MV-4-11 (cell line): ENCODE measurements at regions not wholly inside any gene's neighbourhood (a gene's known extent, or its start where the extent isn't known, plus 50 kb on each side); places are given as distances from the start of the nearest gene placed in this dataset.
A peak's percentile ranks its signal among the peaks of the same experiment; 100 is the strongest.

Experiments
- DNase-seq: peaks from one replicate; lab custom pipeline; 2025; lab: John Stamatoyannopoulos, UW

DNA sequence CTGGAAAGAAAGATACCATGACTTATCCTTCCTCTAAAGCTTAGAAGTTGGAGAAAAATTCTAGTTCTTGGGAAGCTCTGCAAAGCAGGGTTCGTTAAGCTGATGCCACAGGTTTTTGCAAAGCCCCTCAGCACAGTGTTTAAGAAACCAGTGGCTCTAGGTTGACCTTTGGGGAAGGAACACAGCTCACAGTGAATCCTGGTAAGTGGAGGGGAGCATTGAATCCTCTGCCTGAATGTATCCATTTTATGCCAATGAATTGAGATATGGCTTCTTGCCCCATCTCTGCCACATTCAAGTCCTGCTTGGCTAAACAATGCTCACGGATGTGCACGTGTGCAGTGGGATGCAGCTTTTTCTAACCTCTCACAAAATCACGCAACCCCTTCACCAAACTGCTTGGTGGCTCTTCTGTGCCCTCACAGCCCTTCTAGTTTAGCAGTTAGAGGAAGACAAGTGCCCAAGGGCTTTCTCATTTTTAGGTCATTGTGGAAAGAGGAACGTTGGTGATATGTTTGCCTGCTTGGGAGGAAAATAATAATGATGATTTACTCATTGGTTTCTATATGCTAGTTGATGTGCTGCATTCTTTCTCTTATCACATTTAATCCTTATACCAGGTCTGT, 111.3 kb downstream of the DAD1 start:
- DNase-seq: peak; percentile 45

DNA sequence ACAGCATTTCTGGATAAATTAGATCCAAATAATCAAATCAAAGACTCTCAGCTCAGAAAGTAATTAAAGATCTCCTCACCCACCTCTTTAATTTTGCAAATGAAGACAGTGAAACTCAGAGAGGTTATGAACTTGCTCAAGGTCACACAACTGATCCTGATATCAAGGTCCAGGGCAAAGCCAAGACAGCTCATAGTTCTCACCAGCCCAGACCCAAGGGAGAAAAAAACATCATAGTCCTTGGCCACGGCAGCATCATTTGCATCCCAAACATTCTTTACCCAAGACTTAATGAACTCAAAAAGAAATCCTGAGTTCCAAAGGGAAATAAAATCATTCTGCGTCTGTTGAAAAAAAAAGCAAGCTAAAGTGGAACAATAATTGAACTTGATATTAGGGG, 112.1 kb downstream of the DAD1 start:
- DNase-seq: no peak

GRCh38 chr14:22476005-22476751, 112.8 kb downstream of the DAD1 start:
- no peak for DNase-seq

GRCh38 chr14:22475381-22475780, 113.6 kb downstream of the DAD1 start:
- DNase-seq: no peak

DNA sequence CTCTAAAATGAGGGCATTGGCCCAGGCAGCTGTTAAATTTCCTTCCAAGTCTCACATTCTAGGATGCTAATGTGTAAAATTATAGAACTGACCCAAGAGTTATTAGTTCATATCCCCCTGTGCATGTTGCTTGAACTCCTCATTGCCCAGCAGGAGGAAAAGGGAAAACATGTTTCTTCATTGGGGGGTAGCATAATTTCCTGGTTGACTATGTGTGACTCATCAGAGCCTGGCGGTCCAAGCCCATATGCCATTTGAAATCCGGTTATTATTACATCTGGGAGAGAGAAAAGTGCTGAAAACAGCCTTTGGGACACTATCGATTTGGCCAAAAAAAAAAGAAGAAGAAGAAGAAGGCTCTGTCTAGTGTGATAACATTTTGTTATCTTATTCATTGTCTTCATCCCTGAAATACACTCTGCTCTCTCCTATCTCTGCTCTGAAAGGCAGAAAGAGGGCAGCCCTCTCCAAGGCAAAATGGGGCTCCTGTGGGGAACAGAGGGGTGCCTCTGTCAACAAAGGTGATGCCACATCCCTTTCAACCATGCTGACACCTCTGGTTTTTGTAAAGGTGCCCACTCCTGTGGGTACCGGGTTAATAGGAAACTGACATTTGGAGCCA, 114.2 kb downstream of the DAD1 start:
- peak; percentile 10 for DNase-seq

DNA sequence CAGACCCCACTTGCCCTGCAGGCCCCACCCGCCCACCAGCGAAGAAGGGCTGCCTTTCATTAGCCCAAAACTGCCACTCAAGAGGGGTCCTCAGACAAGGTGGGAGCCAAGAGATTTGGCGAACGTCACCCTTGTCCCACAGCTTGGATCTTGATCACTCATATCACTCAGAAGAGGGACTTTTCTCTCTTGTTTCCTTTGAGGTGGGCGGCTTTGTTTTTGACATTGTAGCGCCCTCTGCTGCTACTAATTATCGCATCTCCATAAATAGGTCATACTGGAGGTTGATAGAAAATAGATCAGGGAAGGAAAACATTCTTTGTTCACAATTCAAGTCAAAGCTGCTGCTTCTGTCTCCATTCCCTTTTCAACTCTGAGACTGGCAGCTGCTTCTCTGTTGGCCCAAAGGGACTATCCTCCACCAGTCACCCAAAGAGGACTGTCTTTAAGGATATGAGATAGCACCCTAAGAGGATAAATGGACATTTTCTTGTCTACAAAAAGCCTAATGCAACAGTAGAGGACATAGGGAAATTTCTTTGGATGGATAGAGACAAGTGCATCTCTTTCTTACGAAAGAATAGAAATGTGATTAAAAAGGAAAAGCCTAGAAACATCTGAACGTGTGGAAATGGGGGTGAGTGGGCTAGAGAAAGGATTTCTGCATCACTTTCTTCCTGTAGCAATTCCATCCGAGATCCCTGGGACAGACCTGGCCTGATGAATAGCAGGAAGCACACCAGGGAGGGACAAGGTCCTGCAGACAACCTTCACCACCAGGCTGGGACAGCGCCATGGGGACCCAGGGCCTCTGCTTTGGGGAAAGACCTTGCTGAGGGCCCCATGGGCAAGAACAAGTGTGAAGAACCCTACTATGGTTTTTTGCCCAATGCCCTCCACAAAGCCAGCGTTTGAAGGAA, 115.8 kb downstream of the DAD1 start:
- peak; percentile 67 for DNase-seq

GRCh38 chr14:22472466-22472865, 116.6 kb downstream of the DAD1 start:
- DNase-seq: no peak

GRCh38 chr14:22471545-22472121, 117.4 kb downstream of the DAD1 start:
- DNase-seq: peak; percentile 72

DNA sequence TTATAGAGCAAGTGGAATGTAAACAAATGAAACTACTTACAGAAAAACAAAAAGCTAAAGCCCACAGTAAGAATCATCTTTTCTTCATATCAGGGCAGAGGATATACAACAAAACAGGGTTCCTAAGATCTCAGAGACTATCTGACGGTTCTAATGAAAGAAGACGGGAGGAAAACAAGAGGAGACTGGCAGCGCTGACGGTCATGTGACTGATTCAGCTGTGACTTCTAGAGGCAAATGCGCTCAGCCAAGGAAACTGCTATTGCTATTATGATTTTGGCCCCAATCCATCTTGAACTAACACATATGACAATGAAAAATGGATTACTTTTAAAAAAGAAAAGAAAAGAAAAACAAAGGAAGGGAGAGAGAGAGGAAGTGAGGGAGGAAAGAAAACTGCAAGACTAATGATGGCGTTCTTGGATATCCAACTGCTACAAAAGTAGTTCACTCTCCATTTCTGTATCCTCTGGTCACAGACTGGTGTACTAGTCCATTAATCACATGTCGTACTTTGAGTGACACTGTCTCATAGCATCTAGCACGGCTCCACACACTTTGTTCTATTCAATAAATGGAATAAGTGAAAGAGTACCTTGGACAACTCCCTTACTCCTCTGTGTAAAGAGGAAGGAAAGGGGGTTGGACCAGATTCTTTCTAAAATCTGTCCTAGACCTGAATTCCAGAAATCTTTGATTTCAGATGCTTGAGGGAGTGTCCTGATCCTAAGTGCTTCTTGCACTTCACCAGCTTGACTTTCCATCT, 119.3 kb downstream of the DAD1 start:
- peak; percentile 5 for DNase-seq

- DNase-seq: no peak
Measured at GRCh38 chr14:22468830-22469229, 120.2 kb downstream of the DAD1 start.

DNA sequence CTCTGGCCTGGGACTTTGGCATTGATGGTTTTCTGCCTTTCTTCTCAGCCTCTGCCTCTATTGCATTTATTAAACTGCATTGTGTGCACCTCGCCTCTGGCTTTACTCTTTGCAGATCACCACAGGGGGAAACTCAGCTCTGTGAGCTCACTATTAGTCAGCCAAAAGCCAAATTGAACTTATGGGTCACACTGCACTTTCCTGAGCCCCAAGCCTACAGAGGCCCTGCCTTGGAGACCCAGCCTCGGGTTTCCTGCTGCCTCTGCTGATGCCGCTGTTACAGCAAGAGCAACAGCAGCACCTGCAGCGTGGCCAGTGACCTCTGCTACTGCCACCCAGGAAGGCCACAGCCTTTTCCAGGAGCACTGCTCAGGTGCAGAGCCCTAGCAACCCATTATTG, 122.5 kb downstream of the DAD1 start:
- DNase-seq: no peak

DNA sequence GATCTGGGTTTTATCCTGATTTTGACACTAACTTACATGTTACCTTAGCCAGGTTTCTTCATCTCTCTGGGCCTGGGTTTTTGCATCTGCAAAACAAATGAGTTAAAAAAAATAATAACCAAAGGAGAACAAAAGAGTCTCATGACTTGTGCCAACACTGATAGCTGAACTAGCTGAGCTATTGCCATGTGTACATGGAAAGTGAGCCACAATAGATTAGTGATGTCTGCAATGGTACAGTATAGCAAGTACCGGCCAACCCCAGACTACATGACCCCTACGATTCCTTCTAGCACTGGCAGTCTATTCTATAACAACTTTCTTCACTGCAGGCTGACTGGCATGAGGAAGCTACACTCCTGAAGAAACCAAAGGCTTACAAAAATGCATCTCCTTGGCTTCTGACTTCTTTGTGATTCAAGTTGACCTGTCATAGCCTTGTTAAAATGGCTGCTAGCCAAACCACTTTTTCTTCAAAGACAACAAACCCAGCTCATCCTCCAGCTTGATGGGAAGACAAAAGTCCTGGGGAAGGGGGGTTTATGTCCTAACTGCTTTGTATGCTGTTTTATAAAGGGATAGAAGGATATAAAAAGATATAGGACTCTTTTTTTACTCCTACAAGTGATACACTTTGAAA, 123.7 kb downstream of the DAD1 start:
- no peak for DNase-seq

DNA sequence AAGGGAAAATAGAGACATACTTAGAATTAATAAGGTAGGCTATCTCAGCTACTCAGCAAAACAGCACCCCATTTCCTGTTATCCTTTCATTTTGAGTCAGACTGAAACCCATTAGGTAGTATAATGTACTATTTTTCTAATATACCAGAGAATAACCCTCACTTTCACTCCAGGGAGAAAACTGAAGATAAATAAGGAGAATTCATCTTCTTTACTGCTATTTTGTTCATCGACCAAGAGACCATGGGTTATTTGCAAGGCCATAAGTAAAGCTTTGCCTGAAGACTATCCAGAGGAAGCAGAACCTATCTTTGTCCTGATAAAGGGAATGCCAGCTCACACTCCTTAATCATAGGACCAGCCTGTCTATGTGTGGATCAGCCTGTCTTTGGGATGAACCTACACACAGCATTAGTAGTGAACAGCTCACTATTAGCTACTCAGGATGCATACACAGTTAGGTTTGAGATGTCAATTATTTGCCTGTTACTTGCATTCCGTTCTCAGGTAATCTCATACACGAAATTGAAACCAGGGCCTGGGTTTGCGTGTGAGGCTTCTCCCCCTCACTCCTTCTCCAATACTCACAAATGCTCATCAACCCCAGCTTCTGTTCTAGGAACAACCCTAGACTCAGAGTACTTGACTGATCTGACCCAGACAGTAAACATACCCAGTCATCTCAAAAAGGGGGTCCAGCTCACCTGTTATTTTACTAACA, 124.4 kb downstream of the DAD1 start:
- DNase-seq: no peak

DNA sequence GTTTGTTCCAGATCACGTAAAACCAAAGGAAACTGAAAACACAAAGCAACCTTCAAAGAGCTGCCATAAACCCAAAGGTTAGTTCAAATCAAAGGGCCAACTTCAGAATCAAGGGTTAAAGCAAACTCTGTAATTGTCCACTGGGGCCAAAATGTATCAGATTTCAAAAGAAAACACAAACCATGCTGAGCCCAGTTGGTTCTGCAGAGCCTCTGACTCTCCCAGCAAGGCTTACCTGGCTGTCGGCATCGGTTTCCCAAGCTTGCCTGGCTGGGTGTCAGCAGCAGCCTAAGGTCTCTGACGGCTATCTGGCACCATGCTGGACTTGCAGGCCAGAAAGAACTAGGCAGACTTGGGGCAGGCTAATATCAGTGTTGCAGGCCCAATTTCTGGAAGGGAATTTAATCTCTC, 125.3 kb downstream of the DAD1 start:
- DNase-seq: no peak

GRCh38 chr14:22462923-22463322, 126.1 kb downstream of the DAD1 start:
- DNase-seq: no peak

DNA sequence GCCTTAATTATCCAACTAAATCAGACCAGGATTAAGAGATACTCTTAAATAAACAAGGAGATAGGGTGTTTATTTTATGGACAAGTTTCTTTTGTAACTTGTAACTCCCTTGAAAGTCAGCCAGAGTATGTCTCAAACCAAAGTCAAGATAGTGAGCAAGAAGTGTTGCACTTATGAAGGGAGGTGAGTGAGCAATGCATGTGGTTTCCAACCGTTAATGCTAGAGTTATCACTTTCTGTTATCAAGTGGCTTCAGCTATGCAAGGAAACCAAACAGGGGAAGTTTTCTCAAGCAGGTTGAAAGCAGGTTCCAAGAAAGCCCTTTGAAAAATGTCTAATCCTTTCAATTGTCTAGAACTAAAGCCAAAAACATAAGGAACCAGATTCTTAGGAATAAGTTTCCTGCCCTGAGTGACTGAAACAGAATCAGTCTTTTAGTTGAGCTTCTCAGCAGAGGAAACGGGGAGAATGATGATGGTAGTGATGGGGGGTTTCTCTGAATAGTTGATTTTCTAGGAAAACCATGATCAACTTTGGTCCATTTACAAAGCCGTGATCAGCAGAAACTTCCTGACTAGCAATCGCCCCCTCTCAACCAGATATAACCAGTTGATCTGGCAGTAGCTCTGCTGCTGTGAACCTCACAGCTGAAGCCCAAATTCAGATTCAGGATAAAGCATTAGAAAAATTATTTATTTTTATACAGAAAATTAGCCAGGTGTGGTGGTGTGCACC, 128.4 kb downstream of the DAD1 start:
- DNase-seq: peak; percentile 79

GRCh38 chr14:22458737-22459136, 130.3 kb downstream of the DAD1 start:
- DNase-seq: no peak

- peak; percentile 59 for DNase-seq
Measured at GRCh38 chr14:22456998-22457594, 131.9 kb downstream of the DAD1 start.

- no peak for DNase-seq
Measured at GRCh38 chr14:22456421-22456820, 132.6 kb downstream of the DAD1 start.
